ENCODE measurements at regions not wholly inside any gene's neighbourhood (a gene's known extent, or its start where the extent isn't known, plus 50 kb on each side); places are given as distances from the start of the nearest gene placed in this dataset.

- Mint-ChIP-seq H3K27ac (no peak overlapping the region), H3K27me3 (ENCODE audit: low read depth) (peaks cover 2% of the 10 kb centered on the region), H3K4me3 (ENCODE audit: low read depth) (no peak overlapping the region), H3K4me1 (ENCODE audit: low read depth) (no peaks in the 10 kb centered on the region), H3K36me3 (ENCODE audit: low read depth) (no peaks in the 10 kb centered on the region), H3K9me3 (no peaks in the 10 kb centered on the region)
- DNase-seq (ENCODE audit: low spot score) = no peak
- intact Hi-C loops (cut with micrococcal nuclease) = no loop called here
These were observed 499.4 kb downstream of the GALR1 start for GRCh38 chr18:77749089-77749488.

- Mint-ChIP-seq H3K27ac (no peak overlapping the region), H3K27me3 (ENCODE audit: low read depth) (peaks cover 2% of the 10 kb centered on the region), H3K36me3 (ENCODE audit: low read depth) (no peaks in the 10 kb centered on the region), H3K4me3 (ENCODE audit: low read depth) (no peak overlapping the region), H3K9me3 (no peaks in the 10 kb centered on the region), H3K4me1 (ENCODE audit: low read depth) (no peaks in the 10 kb centered on the region)
- intact Hi-C loops (cut with micrococcal nuclease) = no loop called here
- no peak for DNase-seq (ENCODE audit: low spot score)
These were observed 500.4 kb downstream of the GALR1 start for GRCh38 chr18:77750006-77750405.

- Mint-ChIP-seq H3K27me3 (ENCODE audit: low read depth) (peaks cover 2% of the 10 kb centered on the region), H3K4me1 (ENCODE audit: low read depth) (no peaks in the 10 kb centered on the region), H3K27ac (no peak overlapping the region), H3K4me3 (ENCODE audit: low read depth) (no peak overlapping the region), H3K36me3 (ENCODE audit: low read depth) (no peaks in the 10 kb centered on the region), H3K9me3 (no peaks in the 10 kb centered on the region)
- no peak for DNase-seq (ENCODE audit: low spot score)
- intact Hi-C loops (cut with micrococcal nuclease) = no loop called here
These were observed 504.9 kb downstream of the GALR1 start for GRCh38 chr18:77754475-77755044.

GRCh38 chr18:77755187-77755586 lies 505.5 kb downstream of the GALR1 start:
- Mint-ChIP-seq H3K27ac (no peak overlapping the region), H3K4me3 (ENCODE audit: low read depth) (no peak overlapping the region), H3K9me3 (no peaks in the 10 kb centered on the region), H3K36me3 (ENCODE audit: low read depth) (no peaks in the 10 kb centered on the region), H3K27me3 (ENCODE audit: low read depth) (peaks cover 2% of the 10 kb centered on the region), H3K4me1 (ENCODE audit: low read depth) (no peaks in the 10 kb centered on the region)
- intact Hi-C loops (cut with micrococcal nuclease) = no loop called here
- no peak for DNase-seq (ENCODE audit: low spot score)

- H3K4me1 Mint-ChIP-seq (ENCODE audit: low read depth) = no peaks in the 10 kb centered on the region
- intact Hi-C loops (cut with micrococcal nuclease) = no loop called here
- H3K27ac Mint-ChIP-seq = no peak overlapping the region
- H3K36me3 Mint-ChIP-seq (ENCODE audit: low read depth) = no peaks in the 10 kb centered on the region
- H3K9me3 Mint-ChIP-seq = no peaks in the 10 kb centered on the region
- H3K4me3 Mint-ChIP-seq (ENCODE audit: low read depth) = no peak overlapping the region
- no peak for DNase-seq (ENCODE audit: low spot score)
- peaks cover 8% of the 10 kb centered on the region for H3K27me3 Mint-ChIP-seq (ENCODE audit: low read depth)
These were observed 511.7 kb downstream of the GALR1 start for GRCh38 chr18:77761332-77761731.

- H3K27me3 Mint-ChIP-seq (ENCODE audit: low read depth) = peaks cover 8% of the 10 kb centered on the region
- no peaks in the 10 kb centered on the region for H3K36me3 Mint-ChIP-seq (ENCODE audit: low read depth)
- H3K4me1 Mint-ChIP-seq (ENCODE audit: low read depth) = no peaks in the 10 kb centered on the region
- no peaks in the 10 kb centered on the region for H3K9me3 Mint-ChIP-seq
- H3K27ac Mint-ChIP-seq = no peak overlapping the region
- intact Hi-C loops (cut with micrococcal nuclease) = no loop called here
- DNase-seq (ENCODE audit: low spot score) = no peak
- H3K4me3 Mint-ChIP-seq (ENCODE audit: low read depth) = no peak overlapping the region
These were observed 512.4 kb downstream of the GALR1 start for GRCh38 chr18:77762014-77762413.

- H3K9me3 Mint-ChIP-seq = no peaks in the 10 kb centered on the region
- H3K4me3 Mint-ChIP-seq (ENCODE audit: low read depth) = no peak overlapping the region
- intact Hi-C loops (cut with micrococcal nuclease) = no loop called here
- H3K4me1 Mint-ChIP-seq (ENCODE audit: low read depth) = no peaks in the 10 kb centered on the region
- no peak overlapping the region for H3K27ac Mint-ChIP-seq
- DNase-seq (ENCODE audit: low spot score) = no peak
- H3K36me3 Mint-ChIP-seq (ENCODE audit: low read depth) = no peaks in the 10 kb centered on the region
- H3K27me3 Mint-ChIP-seq (ENCODE audit: low read depth) = peaks cover 8% of the 10 kb centered on the region
These were observed 513.0 kb downstream of the GALR1 start for GRCh38 chr18:77762642-77763041.

- intact Hi-C loops (cut with micrococcal nuclease) = no loop called here
- Mint-ChIP-seq H3K27ac (no peak overlapping the region), H3K4me3 (ENCODE audit: low read depth) (no peak overlapping the region), H3K9me3 (no peaks in the 10 kb centered on the region), H3K27me3 (ENCODE audit: low read depth) (peaks cover 8% of the 10 kb centered on the region), H3K4me1 (ENCODE audit: low read depth) (no peaks in the 10 kb centered on the region), H3K36me3 (ENCODE audit: low read depth) (no peaks in the 10 kb centered on the region)
- DNase-seq (ENCODE audit: low spot score) = no peak
These were observed 514.0 kb downstream of the GALR1 start for GRCh38 chr18:77763530-77764145.

GRCh38 chr18:77765468-77765867 lies 515.8 kb downstream of the GALR1 start:
- DNase-seq (ENCODE audit: low spot score) = no peak
- peaks cover 8% of the 10 kb centered on the region for H3K27me3 Mint-ChIP-seq (ENCODE audit: low read depth)

GRCh38 chr18:77766421-77766820 lies 516.8 kb downstream of the GALR1 start:
- H3K9me3 Mint-ChIP-seq = no peaks in the 10 kb centered on the region
- H3K4me1 Mint-ChIP-seq (ENCODE audit: low read depth) = no peaks in the 10 kb centered on the region
- no peak overlapping the region for H3K27ac Mint-ChIP-seq
- no peak for DNase-seq (ENCODE audit: low spot score)
- H3K36me3 Mint-ChIP-seq (ENCODE audit: low read depth) = no peaks in the 10 kb centered on the region
- no peak overlapping the region for H3K4me3 Mint-ChIP-seq (ENCODE audit: low read depth)
- intact Hi-C loops (cut with micrococcal nuclease) = no loop called here
- H3K27me3 Mint-ChIP-seq (ENCODE audit: low read depth) = peaks cover 8% of the 10 kb centered on the region

More at GRCh38 chr18:77765468-77765867, 515.8 kb downstream of the GALR1 start:
- H3K36me3 Mint-ChIP-seq (ENCODE audit: low read depth) = no peaks in the 10 kb centered on the region
- H3K9me3 Mint-ChIP-seq = no peaks in the 10 kb centered on the region
- H3K4me3 Mint-ChIP-seq (ENCODE audit: low read depth) = no peak overlapping the region
- no peak overlapping the region for H3K27ac Mint-ChIP-seq
- intact Hi-C loops (cut with micrococcal nuclease) = no loop called here
- H3K4me1 Mint-ChIP-seq (ENCODE audit: low read depth) = no peaks in the 10 kb centered on the region

- no peak for DNase-seq (ENCODE audit: low spot score)
- intact Hi-C loops (cut with micrococcal nuclease) = no loop called here
- H3K27ac Mint-ChIP-seq = no peak overlapping the region
- H3K4me1 Mint-ChIP-seq (ENCODE audit: low read depth) = no peaks in the 10 kb centered on the region
- H3K9me3 Mint-ChIP-seq = no peaks in the 10 kb centered on the region
- no peak overlapping the region for H3K4me3 Mint-ChIP-seq (ENCODE audit: low read depth)
- no peaks in the 10 kb centered on the region for H3K36me3 Mint-ChIP-seq (ENCODE audit: low read depth)
- no peaks in the 10 kb centered on the region for H3K27me3 Mint-ChIP-seq (ENCODE audit: low read depth)
These were observed 522.5 kb downstream of the GALR1 start for GRCh38 chr18:77772177-77772576.

GRCh38 chr18:77776104-77776503 lies 526.5 kb downstream of the GALR1 start:
- no peak for DNase-seq (ENCODE audit: low spot score)
- no peaks in the 10 kb centered on the region for H3K27me3 Mint-ChIP-seq (ENCODE audit: low read depth)
- intact Hi-C loops (cut with micrococcal nuclease) = no loop called here
- H3K36me3 Mint-ChIP-seq (ENCODE audit: low read depth) = no peaks in the 10 kb centered on the region
- no peaks in the 10 kb centered on the region for H3K4me1 Mint-ChIP-seq (ENCODE audit: low read depth)
- no peak overlapping the region for H3K4me3 Mint-ChIP-seq (ENCODE audit: low read depth)
- H3K27ac Mint-ChIP-seq = no peak overlapping the region
- no peaks in the 10 kb centered on the region for H3K9me3 Mint-ChIP-seq

- no peaks in the 10 kb centered on the region for H3K9me3 Mint-ChIP-seq
- H3K4me3 Mint-ChIP-seq (ENCODE audit: low read depth) = no peak overlapping the region
- no peaks in the 10 kb centered on the region for H3K36me3 Mint-ChIP-seq (ENCODE audit: low read depth)
- intact Hi-C loops (cut with micrococcal nuclease) = no loop called here
- H3K4me1 Mint-ChIP-seq (ENCODE audit: low read depth) = no peaks in the 10 kb centered on the region
- no peak for DNase-seq (ENCODE audit: low spot score)
- no peak overlapping the region for H3K27ac Mint-ChIP-seq
- H3K27me3 Mint-ChIP-seq (ENCODE audit: low read depth) = no peaks in the 10 kb centered on the region
These were observed 527.5 kb downstream of the GALR1 start for GRCh38 chr18:77777163-77777562.

Measured in activated T-helper 2 cell treated with anti-CD3 and anti-CD28 coated beads, Interferon-gamma antibody, Interleukin-2, Interleukin-4, amounts not matched to agents 10 μg/mL and 5 μg/mL and 100 μg/mL, durations not matched to agents 14 hours and 24 hours and 36 hours (primary cell).